Neural cell (in vitro differentiated cells): ENCODE measurements at regions not wholly inside any gene's neighbourhood (a gene's known extent, or its start where the extent isn't known, plus 50 kb on each side); places are given as distances from the start of the nearest gene placed in this dataset.

Source experiments
- H2AFZ ChIP-seq: fragments of 200-600, 300-800 bp; sonication (generic), shearing (Covaris generic); 2 replicates; pipeline ENCODE4 v1.6.0; 2014; ENCODE audit warnings: low read depth, mild to moderate bottlenecking, antibody characterized with exemption, low read length, moderate library complexity
- H3F3A ChIP-seq: fragments of 200-600 bp; shearing (Covaris generic); 2 replicates; pipeline ENCODE4 v1.6.1; 2016; ENCODE audit warnings: mild to moderate bottlenecking, moderate library complexity, mixed read lengths, antibody characterized with exemption, low read length; ENCODE audit not compliant: insufficient read depth, poor library complexity, severe bottlenecking
- H3K27ac ChIP-seq: fragments of 200-600, 300-800 bp; sonication (generic), shearing (Covaris generic); 2 replicates; pipeline ENCODE4 v1.5.1; 2014; ENCODE audit warnings: mild to moderate bottlenecking, low read length, moderate library complexity
- H3K27me3 ChIP-seq: fragments of 300-800, 200-600 bp; sonication (generic), shearing (Covaris generic); 2 replicates; pipeline ENCODE4 v1.6.0; 2014; ENCODE audit warnings: mild to moderate bottlenecking, low read depth, low read length, moderate library complexity; ENCODE audit not compliant: insufficient read depth
- H3K36me3 ChIP-seq: fragments of 300-800, 200-600 bp; sonication (generic), shearing (Covaris generic); 2 replicates; pipeline ENCODE4 v1.5.1; 2014; ENCODE audit warnings: mild to moderate bottlenecking, antibody characterized with exemption, low read length, moderate library complexity; ENCODE audit not compliant: insufficient read depth
- H3K4me2 ChIP-seq: fragments of 300-800, 200-600 bp; sonication (generic), shearing (Covaris generic); 2 replicates; pipeline ENCODE4 v1.6.0; 2014; ENCODE audit warnings: mild to moderate bottlenecking, low read length
- H3K4me3 ChIP-seq: fragments of 300-800, 200-600 bp; sonication (generic), shearing (Covaris generic); 2 replicates; pipeline ENCODE4 v1.5.1; 2014; ENCODE audit warnings: mild to moderate bottlenecking, low read length, moderate library complexity
- H3K79me2 ChIP-seq: fragments of 200-600 bp; shearing (Covaris generic); replicated peaks from 2 replicates; pipeline ENCODE4 v1.6.0; 2014; ENCODE audit warnings: mild to moderate bottlenecking, low read length, moderate library complexity; ENCODE audit not compliant: insufficient read depth
- H3K9ac ChIP-seq: fragments of 300-800, 200-600 bp; sonication (generic), shearing (Covaris generic); 2 replicates; pipeline ENCODE4 v1.6.1; 2016; ENCODE audit warnings: mild to moderate bottlenecking, low read length, mixed read lengths
- H3K9me2 ChIP-seq: fragments of 200-600 bp; shearing (Covaris generic); 2 replicates; pipeline ENCODE4 v1.6.1; 2016; ENCODE audit warnings: mild to moderate bottlenecking, low read length, mixed read lengths; ENCODE audit not compliant: insufficient read depth
- H3K9me3 ChIP-seq: fragments of 200-600, 300-800 bp; sonication (generic), shearing (Covaris generic); 2 replicates; pipeline ENCODE4 v1.6.1; 2016; ENCODE audit warnings: mild to moderate bottlenecking, mixed run types, low read length, moderate library complexity, mixed read lengths
- H4K20me1 ChIP-seq: fragments of 200-600 bp; shearing (Covaris generic); 2 replicates; pipeline ENCODE4 v1.6.1; 2016; ENCODE audit warnings: mild to moderate bottlenecking, mixed run types; ENCODE audit not compliant: insufficient read depth
- EP300 ChIP-seq: fragments of 450-650 bp; conservative IDR thresholded peaks from 2 replicates; pipeline ENCODE4 v1.6.1; 2014; ENCODE audit warnings: antibody characterized with exemption, mild to moderate bottlenecking, moderate library complexity; ENCODE audit not compliant: poor library complexity, severe bottlenecking
- EZH2 ChIP-seq: fragments of 200-600, 300-800 bp; shearing (Covaris generic), sonication (generic); IDR thresholded peaks from 2 replicates; pipeline ENCODE4 v1.6.1; 2014; ENCODE audit warnings: antibody characterized with exemption, low read length, borderline replicate concordance, mild to moderate bottlenecking; ENCODE audit not compliant: insufficient read depth, poor library complexity, severe bottlenecking
- MXI1 ChIP-seq: fragments of 450-650 bp; conservative IDR thresholded peaks from 2 replicates; pipeline ENCODE4 v1.6.1; 2014; ENCODE audit warnings: antibody characterized with exemption, mild to moderate bottlenecking; ENCODE audit not compliant: poor library complexity, severe bottlenecking
- POLR2AphosphoS5 ChIP-seq: IDR thresholded peaks from 2 replicates; pipeline ENCODE4 v1.6.1; 2012
- RAD21 ChIP-seq: fragments of 450-650 bp; conservative IDR thresholded peaks from 2 replicates; pipeline ENCODE4 v1.6.1; 2014; ENCODE audit warnings: antibody characterized with exemption, mild to moderate bottlenecking, moderate library complexity
- SMC3 ChIP-seq: fragments of 450-650 bp; conservative IDR thresholded peaks from 2 replicates; pipeline ENCODE4 v1.6.1; 2014; ENCODE audit warnings: antibody characterized with exemption, mild to moderate bottlenecking, moderate library complexity; ENCODE audit not compliant: poor library complexity
- TAF1 ChIP-seq: IDR thresholded peaks from 2 replicates; pipeline ENCODE4 v1.6.1; 2012; ENCODE audit warnings: low read depth
- TF ChIP-seq, protein P1 (sequence below): IDR thresholded peaks from 2 replicates; pipeline ENCODE4 v1.6.1; 2012; ENCODE audit warnings: borderline replicate concordance
- TF ChIP-seq, protein P2 (sequence below): fragments of 450-650 bp; IDR thresholded peaks from 2 replicates; pipeline ENCODE4 v1.5.1; 2014; ENCODE audit warnings: antibody characterized with exemption, mild to moderate bottlenecking, moderate library complexity; ENCODE audit not compliant: poor library complexity, severe bottlenecking

DNA sequence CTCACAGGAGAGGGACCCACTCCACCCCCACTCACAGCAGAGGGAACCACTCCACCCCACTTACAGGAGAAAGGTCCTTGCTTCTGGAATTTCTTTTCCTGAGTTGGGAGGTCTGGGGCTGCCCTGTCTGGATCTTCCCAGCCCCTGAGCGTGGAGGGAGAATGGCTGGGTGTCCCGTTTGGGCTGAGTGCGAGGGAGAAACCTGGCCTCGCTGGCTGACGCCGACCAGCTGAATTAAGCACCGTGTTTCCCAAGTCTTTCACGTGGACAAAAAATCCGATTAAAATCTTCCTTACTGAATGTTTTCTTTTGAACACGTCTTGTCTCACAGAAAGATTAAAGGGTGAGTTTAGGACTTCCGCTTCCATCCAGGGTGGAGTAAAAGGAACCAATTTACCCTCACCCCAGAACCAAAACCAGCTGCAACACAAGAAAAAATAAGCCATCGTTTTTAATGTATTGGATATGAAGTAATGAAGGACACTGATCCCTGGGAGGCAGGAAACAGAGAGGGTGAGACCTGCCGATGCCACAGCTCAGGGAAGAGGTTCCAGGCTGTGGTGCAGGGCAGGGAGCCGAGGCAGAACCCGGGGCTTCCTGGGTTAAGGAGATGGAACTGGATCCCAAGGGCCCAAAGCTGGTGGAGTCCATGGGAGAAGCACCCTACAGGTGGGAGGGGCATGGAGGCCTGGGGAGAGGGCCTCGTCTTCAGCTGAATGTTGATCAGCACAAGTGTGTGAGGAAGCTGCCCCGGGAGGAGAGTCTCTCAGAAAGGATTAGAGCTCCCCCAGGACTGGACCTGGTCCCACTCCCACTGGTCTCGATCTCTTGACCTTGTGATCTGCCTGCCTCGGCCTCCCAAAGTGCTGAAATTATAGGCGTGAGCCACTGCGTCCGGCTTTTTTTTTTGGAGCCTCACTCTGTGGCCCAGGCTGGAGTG, 60.3 kb downstream of the RTP5 start:
- Histone ChIP-seq H2AFZ (no peak overlapping the region), H3K27ac (no peak overlapping the region), H3K36me3 (no peaks in the 10 kb centered on the region), H4K20me1 (no peaks in the 10 kb centered on the region), H3K4me2 (no peak overlapping the region), H3K9ac (no peak overlapping the region), H3F3A (no peaks in the 10 kb centered on the region), H3K9me3 (no peaks in the 10 kb centered on the region), H3K9me2 (no peaks in the 10 kb centered on the region), H3K4me3 (no peak overlapping the region), H3K27me3 (no peaks in the 10 kb centered on the region), H3K79me2 (no peaks in the 10 kb centered on the region)
- TF ChIP-seq SMC3 (no peak), EP300 (no peak), MXI1 (no peak), TAF1 (no peak), EZH2 (no peak), POLR2AphosphoS5 (no peak), RAD21 (no peak)
- TF ChIP-seq, protein P1, sequence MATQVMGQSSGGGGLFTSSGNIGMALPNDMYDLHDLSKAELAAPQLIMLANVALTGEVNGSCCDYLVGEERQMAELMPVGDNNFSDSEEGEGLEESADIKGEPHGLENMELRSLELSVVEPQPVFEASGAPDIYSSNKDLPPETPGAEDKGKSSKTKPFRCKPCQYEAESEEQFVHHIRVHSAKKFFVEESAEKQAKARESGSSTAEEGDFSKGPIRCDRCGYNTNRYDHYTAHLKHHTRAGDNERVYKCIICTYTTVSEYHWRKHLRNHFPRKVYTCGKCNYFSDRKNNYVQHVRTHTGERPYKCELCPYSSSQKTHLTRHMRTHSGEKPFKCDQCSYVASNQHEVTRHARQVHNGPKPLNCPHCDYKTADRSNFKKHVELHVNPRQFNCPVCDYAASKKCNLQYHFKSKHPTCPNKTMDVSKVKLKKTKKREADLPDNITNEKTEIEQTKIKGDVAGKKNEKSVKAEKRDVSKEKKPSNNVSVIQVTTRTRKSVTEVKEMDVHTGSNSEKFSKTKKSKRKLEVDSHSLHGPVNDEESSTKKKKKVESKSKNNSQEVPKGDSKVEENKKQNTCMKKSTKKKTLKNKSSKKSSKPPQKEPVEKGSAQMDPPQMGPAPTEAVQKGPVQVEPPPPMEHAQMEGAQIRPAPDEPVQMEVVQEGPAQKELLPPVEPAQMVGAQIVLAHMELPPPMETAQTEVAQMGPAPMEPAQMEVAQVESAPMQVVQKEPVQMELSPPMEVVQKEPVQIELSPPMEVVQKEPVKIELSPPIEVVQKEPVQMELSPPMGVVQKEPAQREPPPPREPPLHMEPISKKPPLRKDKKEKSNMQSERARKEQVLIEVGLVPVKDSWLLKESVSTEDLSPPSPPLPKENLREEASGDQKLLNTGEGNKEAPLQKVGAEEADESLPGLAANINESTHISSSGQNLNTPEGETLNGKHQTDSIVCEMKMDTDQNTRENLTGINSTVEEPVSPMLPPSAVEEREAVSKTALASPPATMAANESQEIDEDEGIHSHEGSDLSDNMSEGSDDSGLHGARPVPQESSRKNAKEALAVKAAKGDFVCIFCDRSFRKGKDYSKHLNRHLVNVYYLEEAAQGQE, result no peak
- TF ChIP-seq, protein P2, sequence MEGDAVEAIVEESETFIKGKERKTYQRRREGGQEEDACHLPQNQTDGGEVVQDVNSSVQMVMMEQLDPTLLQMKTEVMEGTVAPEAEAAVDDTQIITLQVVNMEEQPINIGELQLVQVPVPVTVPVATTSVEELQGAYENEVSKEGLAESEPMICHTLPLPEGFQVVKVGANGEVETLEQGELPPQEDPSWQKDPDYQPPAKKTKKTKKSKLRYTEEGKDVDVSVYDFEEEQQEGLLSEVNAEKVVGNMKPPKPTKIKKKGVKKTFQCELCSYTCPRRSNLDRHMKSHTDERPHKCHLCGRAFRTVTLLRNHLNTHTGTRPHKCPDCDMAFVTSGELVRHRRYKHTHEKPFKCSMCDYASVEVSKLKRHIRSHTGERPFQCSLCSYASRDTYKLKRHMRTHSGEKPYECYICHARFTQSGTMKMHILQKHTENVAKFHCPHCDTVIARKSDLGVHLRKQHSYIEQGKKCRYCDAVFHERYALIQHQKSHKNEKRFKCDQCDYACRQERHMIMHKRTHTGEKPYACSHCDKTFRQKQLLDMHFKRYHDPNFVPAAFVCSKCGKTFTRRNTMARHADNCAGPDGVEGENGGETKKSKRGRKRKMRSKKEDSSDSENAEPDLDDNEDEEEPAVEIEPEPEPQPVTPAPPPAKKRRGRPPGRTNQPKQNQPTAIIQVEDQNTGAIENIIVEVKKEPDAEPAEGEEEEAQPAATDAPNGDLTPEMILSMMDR, result no peak

- no peaks in the 10 kb centered on the region for H3K27me3 ChIP-seq
- no peaks in the 10 kb centered on the region for H3K36me3 ChIP-seq
- no peaks in the 10 kb centered on the region for H3F3A ChIP-seq
- TF ChIP-seq POLR2AphosphoS5, result no peak
- TF ChIP-seq, protein P2, result no peak
- H2AFZ ChIP-seq, result no peak overlapping the region
- no peak overlapping the region for H3K4me3 ChIP-seq
- no peaks in the 10 kb centered on the region for H4K20me1 ChIP-seq
- no peaks in the 10 kb centered on the region for H3K9me2 ChIP-seq
- H3K27ac ChIP-seq, result no peak overlapping the region
- no peak overlapping the region for H3K9ac ChIP-seq
- no peaks in the 10 kb centered on the region for H3K9me3 ChIP-seq
- H3K79me2 ChIP-seq, result no peaks in the 10 kb centered on the region
- no peak overlapping the region for H3K4me2 ChIP-seq
These were observed 61.8 kb downstream of the RTP5 start for GRCh38 chr2:241931084-241931975.
